Astrocyte (in vitro differentiated cells and primary cell): ENCODE measurements at regions not wholly inside any gene's neighbourhood (a gene's known extent, or its start where the extent isn't known, plus 50 kb on each side); places are given as distances from the start of the nearest gene placed in this dataset.

ENCODE experiments used
- EZH2 ChIP-seq: IDR thresholded peaks from 2 replicates; pipeline ENCODE4 v1.6.1; 2012; ENCODE audit warnings: mild to moderate bottlenecking, low read length, inconsistent platforms; ENCODE audit not compliant: insufficient read depth
- TF ChIP-seq, protein P1 (sequence below): IDR thresholded peaks from 2 replicates; pipeline ENCODE4 v1.5.1; 2011; ENCODE audit warnings: low read depth, mild to moderate bottlenecking, inconsistent platforms, low read length, moderate library complexity; ENCODE audit not compliant: insufficient read depth

DNA sequence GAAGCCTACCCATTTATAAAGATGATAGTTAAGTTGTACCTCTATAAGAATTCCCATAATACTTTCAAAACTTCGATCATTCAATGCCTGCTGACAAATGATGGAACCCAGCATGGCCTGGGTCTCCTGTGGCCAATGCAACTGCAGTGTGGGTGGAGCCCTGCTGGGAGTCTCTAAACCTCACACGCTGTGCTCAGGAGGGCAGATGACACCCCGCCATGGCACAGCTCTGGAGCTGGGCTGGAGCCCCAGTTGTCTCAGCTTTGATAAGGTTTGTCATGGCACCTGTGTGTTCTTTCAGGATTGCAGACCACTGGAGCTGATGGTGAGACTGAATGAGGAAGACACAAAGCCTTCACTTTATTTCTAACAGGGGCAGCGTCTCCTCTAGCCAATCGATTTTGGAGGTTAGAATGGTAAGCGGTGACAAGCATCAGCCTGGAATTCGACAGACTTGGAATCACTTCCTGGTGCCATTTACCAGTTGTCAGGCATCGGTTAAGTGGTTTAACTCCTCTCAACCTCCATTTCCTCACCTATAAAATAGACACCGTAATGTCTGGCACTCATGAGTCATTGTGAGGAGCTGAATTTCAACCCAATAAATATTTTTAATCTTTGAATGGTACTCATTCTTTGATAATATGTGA lies 383.6 kb upstream of the SALL3 start:
- TF ChIP-seq, protein P1, sequence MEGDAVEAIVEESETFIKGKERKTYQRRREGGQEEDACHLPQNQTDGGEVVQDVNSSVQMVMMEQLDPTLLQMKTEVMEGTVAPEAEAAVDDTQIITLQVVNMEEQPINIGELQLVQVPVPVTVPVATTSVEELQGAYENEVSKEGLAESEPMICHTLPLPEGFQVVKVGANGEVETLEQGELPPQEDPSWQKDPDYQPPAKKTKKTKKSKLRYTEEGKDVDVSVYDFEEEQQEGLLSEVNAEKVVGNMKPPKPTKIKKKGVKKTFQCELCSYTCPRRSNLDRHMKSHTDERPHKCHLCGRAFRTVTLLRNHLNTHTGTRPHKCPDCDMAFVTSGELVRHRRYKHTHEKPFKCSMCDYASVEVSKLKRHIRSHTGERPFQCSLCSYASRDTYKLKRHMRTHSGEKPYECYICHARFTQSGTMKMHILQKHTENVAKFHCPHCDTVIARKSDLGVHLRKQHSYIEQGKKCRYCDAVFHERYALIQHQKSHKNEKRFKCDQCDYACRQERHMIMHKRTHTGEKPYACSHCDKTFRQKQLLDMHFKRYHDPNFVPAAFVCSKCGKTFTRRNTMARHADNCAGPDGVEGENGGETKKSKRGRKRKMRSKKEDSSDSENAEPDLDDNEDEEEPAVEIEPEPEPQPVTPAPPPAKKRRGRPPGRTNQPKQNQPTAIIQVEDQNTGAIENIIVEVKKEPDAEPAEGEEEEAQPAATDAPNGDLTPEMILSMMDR: no peak
- TF ChIP-seq EZH2: no peak
